ENCODE measurements at regions not wholly inside any gene's neighbourhood (a gene's known extent, or its start where the extent isn't known, plus 50 kb on each side); places are given as distances from the start of the nearest gene placed in this dataset.
"Not testable (repeated sequence)": the region's sequence is repeated elsewhere in the genome, so short reads cannot be mapped to it uniquely, and the experiment has no call there.

DNA sequence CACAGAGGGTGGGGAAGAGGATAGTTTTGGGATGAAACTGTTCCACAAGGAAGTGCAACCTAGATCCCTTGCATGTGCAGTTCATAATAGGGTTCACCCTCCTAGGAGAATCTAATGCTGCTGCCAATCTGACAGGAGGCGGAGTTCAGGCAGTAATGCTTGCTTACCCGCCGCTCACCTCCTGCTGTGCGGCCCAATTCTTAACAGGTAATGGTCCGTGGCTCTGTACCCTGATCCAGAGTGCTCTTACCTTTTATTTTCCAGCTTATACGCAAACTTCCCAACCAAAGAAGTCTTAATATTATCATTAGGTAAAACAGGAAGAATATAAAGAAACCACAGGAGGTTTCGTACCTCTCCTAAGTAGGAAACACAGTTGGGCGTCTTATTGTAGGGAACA is 82.7 kb upstream of the CD302 start:
- H3K27ac Mint-ChIP-seq, result no peak overlapping the region
- peaks cover 18 to 71% (median 63%) of the 10 kb centered on the region in 5 donors for H3K36me3 Mint-ChIP-seq
- no peak overlapping the region for H3K27ac ChIP-seq (ENCODE audit: low read depth, low read length)
- intact Hi-C loops (cut with micrococcal nuclease), result no loop called here
- no peaks in the 10 kb centered on the region for H3K9me3 ChIP-seq (ENCODE audit: control insufficient read depth in 2 of 3, low read length in 3 of 3)
- H3K4me1 ChIP-seq (ENCODE audit: control insufficient read depth in 2 of 2, insufficient read depth in 2 of 2, low read length in 2 of 2), result no peaks in the 10 kb centered on the region
- no peak for DNase-seq
- CTCF ChIA-PET, result no interaction called here
- no peaks in the 10 kb centered on the region for H3K9me3 Mint-ChIP-seq
- H3K4me3 Mint-ChIP-seq, result no peak overlapping the region
- no peaks in the 10 kb centered on the region for H3K27me3 ChIP-seq (ENCODE audit: control insufficient read depth in 2 of 2, insufficient read depth in 2 of 2, low read length in 2 of 2)
- H3K4me3 ChIP-seq (ENCODE audit: low read length), result no peak overlapping the region
- ATAC-seq, result no peak
- POLR2A ChIA-PET, result no interaction called here
- H3K36me3 ChIP-seq (ENCODE audit: control insufficient read depth in 2 of 3, insufficient read depth in 3 of 3, low read length in 3 of 3), result peaks cover 0 to 68% (median 17%) of the 10 kb centered on the region in 3 experiments
- H3K27me3 Mint-ChIP-seq, result no peaks in the 10 kb centered on the region
- H3K4me1 Mint-ChIP-seq, result peaks cover 0 to 5% (median 0%) of the 10 kb centered on the region in 7 donors

- ATAC-seq, result no peak
- Histone ChIP-seq H3K36me3 (ENCODE audit: control insufficient read depth in 2 of 3, insufficient read depth in 3 of 3, low read length in 3 of 3) (peaks cover 0 to 63% (median 17%) of the 10 kb centered on the region in 3 experiments), H3K4me3 (ENCODE audit: low read length) (no peak overlapping the region), H3K27me3 (ENCODE audit: control insufficient read depth in 2 of 2, insufficient read depth in 2 of 2, low read length in 2 of 2) (no peaks in the 10 kb centered on the region), H3K27ac (ENCODE audit: low read depth, low read length) (no peak overlapping the region), H3K9me3 (ENCODE audit: control insufficient read depth in 2 of 3, low read length in 3 of 3) (no peaks in the 10 kb centered on the region), H3K4me1 (ENCODE audit: control insufficient read depth in 2 of 2, insufficient read depth in 2 of 2, low read length in 2 of 2) (no peaks in the 10 kb centered on the region)
- no peak for DNase-seq
- H3K27me3 Mint-ChIP-seq, result no peaks in the 10 kb centered on the region
- CTCF ChIA-PET, result interaction anchor here (0.8 kb wide), 1 partner anchor 142 kb away, joined by 3 read pairs; no protein-coding TSS in a partner anchor
- POLR2A ChIA-PET, result no interaction called here
- no peaks in the 10 kb centered on the region for H3K9me3 Mint-ChIP-seq
- peaks cover 19 to 71% (median 64%) of the 10 kb centered on the region in 5 donors for H3K36me3 Mint-ChIP-seq
- peaks cover 0 to 5% (median 0%) of the 10 kb centered on the region in 7 donors for H3K4me1 Mint-ChIP-seq
- H3K27ac Mint-ChIP-seq, result peak overlapping the region in 1 of 9 donors; percentile 56
- H3K4me3 Mint-ChIP-seq, result no peak overlapping the region
- intact Hi-C loops (cut with micrococcal nuclease), result no loop called here
Observed at GRCh38 chr2:159879051-159879604, 81.1 kb upstream of the CD302 start.

GRCh38 chr2:159875083-159875482 is 77.1 kb upstream of the CD302 start:
- no peaks in the 10 kb centered on the region for H3K9me3 ChIP-seq (ENCODE audit: control insufficient read depth in 2 of 3, low read length in 3 of 3)
- H3K4me3 ChIP-seq (ENCODE audit: low read length), result no peak overlapping the region
- intact Hi-C loops (cut with micrococcal nuclease), result no loop called here
- DNase-seq (peak in 4 of 9 donors; percentile 14 to 34 (median 22)), ATAC-seq (no peak)
- H3K36me3 ChIP-seq (ENCODE audit: control insufficient read depth in 2 of 3, insufficient read depth in 3 of 3, low read length in 3 of 3), result peaks cover 0 to 61% (median 14%) of the 10 kb centered on the region in 3 experiments
- POLR2A ChIA-PET, result no interaction called here
- Mint-ChIP-seq H3K4me1 (peaks cover 0 to 5% (median 0%) of the 10 kb centered on the region in 7 donors), H3K27me3 (no peaks in the 10 kb centered on the region), H3K4me3 (no peak overlapping the region), H3K9me3 (no peaks in the 10 kb centered on the region), H3K27ac (peak overlapping the region in 1 of 9 donors; percentile 15), H3K36me3 (peaks cover 20 to 71% (median 59%) of the 10 kb centered on the region in 5 donors)
- CTCF ChIA-PET, result no interaction called here
- H3K27me3 ChIP-seq (ENCODE audit: control insufficient read depth in 2 of 2, insufficient read depth in 2 of 2, low read length in 2 of 2), result no peaks in the 10 kb centered on the region
- no peaks in the 10 kb centered on the region for H3K4me1 ChIP-seq (ENCODE audit: control insufficient read depth in 2 of 2, insufficient read depth in 2 of 2, low read length in 2 of 2)
- no peak overlapping the region for H3K27ac ChIP-seq (ENCODE audit: low read depth, low read length)

DNA sequence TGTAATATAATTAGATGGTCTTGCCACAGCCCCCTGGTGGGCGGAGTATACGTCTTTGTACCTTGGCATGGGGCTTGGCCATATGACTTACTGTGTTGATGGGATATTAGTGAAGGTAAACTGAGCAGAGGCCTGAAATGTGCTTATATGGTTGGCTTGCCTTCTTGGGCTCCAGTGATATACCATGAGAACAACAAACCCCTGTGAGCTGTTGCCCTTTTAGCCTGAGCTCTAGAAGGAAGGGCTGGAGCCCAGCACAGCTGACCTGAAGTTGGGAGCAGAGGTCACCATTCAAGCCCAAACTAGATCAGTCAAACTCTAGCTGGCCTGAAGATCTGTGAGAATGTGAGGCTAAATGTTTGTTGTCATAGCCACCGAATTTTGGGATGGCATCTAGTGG is 75.2 kb upstream of the CD302 start:
- no peak for ATAC-seq
- DNase-seq, result peak in 3 of 9 donors; percentile 2 to 19 (median 9)
- Histone ChIP-seq H3K9me3 (ENCODE audit: control insufficient read depth in 2 of 3, low read length in 3 of 3) (no peaks in the 10 kb centered on the region), H3K27me3 (ENCODE audit: control insufficient read depth in 2 of 2, insufficient read depth in 2 of 2, low read length in 2 of 2) (no peaks in the 10 kb centered on the region), H3K36me3 (ENCODE audit: control insufficient read depth in 2 of 3, insufficient read depth in 3 of 3, low read length in 3 of 3) (peaks cover 10 to 54% (median 11%) of the 10 kb centered on the region in 3 experiments), H3K27ac (ENCODE audit: low read depth, low read length) (no peak overlapping the region), H3K4me1 (ENCODE audit: control insufficient read depth in 2 of 2, insufficient read depth in 2 of 2, low read length in 2 of 2) (no peaks in the 10 kb centered on the region), H3K4me3 (ENCODE audit: low read length) (no peak overlapping the region)
- Mint-ChIP-seq H3K27ac (peak overlapping the region in 2 of 9 donors; percentile 53 to 56), H3K36me3 (peaks cover 17 to 70% (median 60%) of the 10 kb centered on the region in 5 donors), H3K9me3 (peaks cover 0 to 3% (median 0%) of the 10 kb centered on the region in 11 donors), H3K4me3 (no peak overlapping the region), H3K27me3 (no peaks in the 10 kb centered on the region), H3K4me1 (no peaks in the 10 kb centered on the region)
- POLR2A ChIA-PET, result interaction anchor here (0.7 kb wide), 1 partner anchor 12 kb away, joined by 3 read pairs; no protein-coding TSS in a partner anchor
- CTCF ChIA-PET, result no interaction called here
- intact Hi-C loops (cut with micrococcal nuclease), result no loop called here

DNA sequence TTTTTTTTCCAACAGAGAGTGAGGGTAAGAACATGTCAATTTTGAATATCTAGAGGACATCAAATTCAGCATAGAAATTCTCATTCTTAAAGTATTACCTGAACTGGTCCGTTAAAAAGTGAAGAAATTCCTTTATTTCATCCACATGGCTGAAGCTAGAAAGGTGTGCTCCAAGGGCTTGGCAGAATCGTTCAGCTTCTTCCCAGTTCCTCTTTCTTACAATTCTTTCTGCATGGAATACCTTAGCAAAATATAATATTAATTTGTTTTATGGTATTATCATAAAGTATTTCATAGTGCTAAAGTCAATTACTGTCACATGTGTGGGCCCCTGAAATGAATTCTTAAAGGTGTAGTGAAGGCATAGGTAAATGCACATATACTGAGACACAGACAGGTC is 74.3 kb upstream of the CD302 start:
- ATAC-seq (no peak), DNase-seq (no peak)
- Mint-ChIP-seq H3K27ac (no peak overlapping the region), H3K27me3 (no peaks in the 10 kb centered on the region), H3K36me3 (peaks cover 17 to 71% (median 60%) of the 10 kb centered on the region in 5 donors), H3K4me1 (no peaks in the 10 kb centered on the region), H3K9me3 (peaks cover 0 to 3% (median 0%) of the 10 kb centered on the region in 11 donors), H3K4me3 (no peak overlapping the region)
- ChIA-PET POLR2A (no interaction called here), CTCF (no interaction called here)
- Histone ChIP-seq H3K4me3 (ENCODE audit: low read length) (no peak overlapping the region), H3K27me3 (ENCODE audit: control insufficient read depth in 2 of 2, insufficient read depth in 2 of 2, low read length in 2 of 2) (no peaks in the 10 kb centered on the region), H3K27ac (ENCODE audit: low read depth, low read length) (no peak overlapping the region), H3K36me3 (ENCODE audit: control insufficient read depth in 2 of 3, insufficient read depth in 3 of 3, low read length in 3 of 3) (peaks cover 10 to 55% (median 10%) of the 10 kb centered on the region in 3 experiments), H3K4me1 (ENCODE audit: control insufficient read depth in 2 of 2, insufficient read depth in 2 of 2, low read length in 2 of 2) (no peaks in the 10 kb centered on the region), H3K9me3 (ENCODE audit: control insufficient read depth in 2 of 3, low read length in 3 of 3) (no peaks in the 10 kb centered on the region)
- intact Hi-C loops (cut with micrococcal nuclease), result no loop called here

DNA sequence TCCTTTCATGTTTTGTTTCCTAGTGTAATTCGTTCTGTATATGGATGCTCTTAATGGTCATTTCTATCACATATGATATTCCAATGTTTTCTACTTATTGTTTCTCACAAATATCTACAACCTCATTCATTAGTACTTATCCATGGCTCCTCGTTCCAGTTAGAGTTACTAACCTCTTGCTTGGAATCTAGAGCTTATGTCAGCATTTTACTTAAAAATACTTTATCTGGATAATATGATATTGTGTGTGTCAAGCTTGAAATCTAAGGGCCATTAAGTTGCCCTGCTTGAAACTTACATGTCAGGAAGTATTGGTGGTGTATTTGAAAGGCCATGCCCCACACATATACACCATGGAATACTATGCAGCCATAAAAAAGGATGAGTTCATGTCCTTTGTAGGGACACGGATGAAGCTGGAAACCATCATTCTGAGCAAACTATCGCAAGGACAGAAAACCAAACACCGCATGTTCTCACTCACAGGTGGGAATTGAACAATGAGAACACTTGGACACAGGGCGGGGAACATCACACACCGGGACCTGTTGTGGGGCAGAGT is 70.7 kb upstream of the CD302 start:
- H3K4me1 ChIP-seq (ENCODE audit: control insufficient read depth in 2 of 2, insufficient read depth in 2 of 2, low read length in 2 of 2); H3K9me3 ChIP-seq (ENCODE audit: control insufficient read depth in 2 of 3, low read length in 3 of 3); H3K27me3 ChIP-seq (ENCODE audit: control insufficient read depth in 2 of 2, insufficient read depth in 2 of 2, low read length in 2 of 2); H3K4me3 Mint-ChIP-seq; H3K27ac Mint-ChIP-seq; intact Hi-C loops (cut with micrococcal nuclease); H3K27ac ChIP-seq (ENCODE audit: low read depth, low read length); POLR2A ChIA-PET; CTCF ChIA-PET; H3K27me3 Mint-ChIP-seq; ATAC-seq; DNase-seq; H3K4me1 Mint-ChIP-seq; H3K9me3 Mint-ChIP-seq; H3K4me3 ChIP-seq (ENCODE audit: low read length): not testable (repeated sequence)
- H3K36me3 Mint-ChIP-seq, result peaks cover 21 to 82% (median 76%) of the 10 kb centered on the region in 5 donors
- H3K36me3 ChIP-seq (ENCODE audit: control insufficient read depth in 2 of 3, insufficient read depth in 3 of 3, low read length in 3 of 3), result peaks cover 10 to 68% (median 16%) of the 10 kb centered on the region in 3 experiments
